Osteoblast (primary cell): ENCODE measurements at regions not wholly inside any gene's neighbourhood (a gene's known extent, or its start where the extent isn't known, plus 50 kb on each side); places are given as distances from the start of the nearest gene placed in this dataset.
A peak's percentile ranks its signal among the peaks of the same experiment; 100 is the strongest.

ENCODE experiments used
- DNase-seq: peaks from one replicate; pipeline ENCODE4 v3.0.0; 2011; ENCODE audit warnings: low spot score, mixed read lengths; ENCODE audit not compliant: insufficient read length; ENCODE audit errors: missing footprints
- H2AFZ ChIP-seq: 2 replicates; pipeline ENCODE4 v1.6.0; 2011; ENCODE audit warnings: mild to moderate bottlenecking, low read length
- H3K27ac ChIP-seq: 2 replicates; pipeline ENCODE4 v1.5.1; 2011; ENCODE audit warnings: mild to moderate bottlenecking, low read depth, low read length, moderate library complexity
- H3K27me3 ChIP-seq: 2 replicates; pipeline ENCODE4 v1.6.0; 2012; ENCODE audit warnings: mild to moderate bottlenecking, control low read depth, inconsistent platforms, low read length, moderate library complexity; ENCODE audit not compliant: insufficient read depth
- H3K36me3 ChIP-seq: 2 replicates; pipeline ENCODE4 v1.5.1; 2011; ENCODE audit warnings: mild to moderate bottlenecking, low read length, control low read depth, moderate library complexity; ENCODE audit not compliant: insufficient read depth
- H3K4me1 ChIP-seq: 2 replicates; pipeline ENCODE4 v1.5.1; 2011; ENCODE audit warnings: mild to moderate bottlenecking, low read length, control low read depth, moderate library complexity; ENCODE audit not compliant: insufficient read depth
- H3K4me2 ChIP-seq: 2 replicates; pipeline ENCODE4 v1.6.0; 2011; ENCODE audit warnings: mild to moderate bottlenecking, low read length; ENCODE audit not compliant: insufficient read depth
- H3K4me3 ChIP-seq: fragments of 200-600 bp; sonication (generic); 3 replicates; pipeline ENCODE4 v1.5.1; 2012; ENCODE audit warnings: mild to moderate bottlenecking, low read length, inconsistent platforms; ENCODE audit not compliant: insufficient read depth
- H3K79me2 ChIP-seq: 2 replicates; pipeline ENCODE4 v1.6.0; 2012; ENCODE audit warnings: mild to moderate bottlenecking, low read length, control low read depth, inconsistent platforms; ENCODE audit not compliant: insufficient read depth
- H3K9me3 ChIP-seq: 2 replicates; pipeline ENCODE4 v1.5.1; 2011; ENCODE audit warnings: low read depth, low read length, control low read depth
- H4K20me1 ChIP-seq: 2 replicates; pipeline ENCODE4 v1.6.0; 2012; ENCODE audit warnings: mild to moderate bottlenecking, low read length, control low read depth; ENCODE audit not compliant: insufficient read depth
- CTCF ChIP-seq: IDR thresholded peaks from 2 replicates; pipeline ENCODE4 v1.5.1; 2011; ENCODE audit warnings: mild to moderate bottlenecking, low read depth, low read length, moderate library complexity; ENCODE audit errors: extremely low read depth

GRCh38 chr10:4733843-4734224 lies 92.2 kb upstream of the AKR1E2 start:
- Histone ChIP-seq H3K27ac (no peak overlapping the region), H3K4me2 (no peak overlapping the region), H3K9me3 (no peaks in the 10 kb centered on the region), H3K4me3 (no peak overlapping the region), H3K4me1 (no peaks in the 10 kb centered on the region), H4K20me1 (no peaks in the 10 kb centered on the region), H3K36me3 (no peaks in the 10 kb centered on the region), H3K27me3 (no peaks in the 10 kb centered on the region), H2AFZ (no peak overlapping the region), H3K79me2 (no peaks in the 10 kb centered on the region)
- DNase-seq: no peak
- TF ChIP-seq CTCF: no peak

GRCh38 chr10:4733150-4733842 lies 92.7 kb upstream of the AKR1E2 start:
- H3K36me3 ChIP-seq: no peaks in the 10 kb centered on the region
- H3K79me2 ChIP-seq: no peaks in the 10 kb centered on the region
- H3K4me3 ChIP-seq: no peak overlapping the region
- H4K20me1 ChIP-seq: no peaks in the 10 kb centered on the region
- no peaks in the 10 kb centered on the region for H3K4me1 ChIP-seq
- H3K27ac ChIP-seq: no peak overlapping the region
- DNase-seq: no peak
- H3K27me3 ChIP-seq: no peaks in the 10 kb centered on the region
- H2AFZ ChIP-seq: no peak overlapping the region
- H3K4me2 ChIP-seq: no peak overlapping the region
- H3K9me3 ChIP-seq: no peaks in the 10 kb centered on the region
- TF ChIP-seq CTCF: no peak

- Histone ChIP-seq H3K9me3 (no peaks in the 10 kb centered on the region), H4K20me1 (no peaks in the 10 kb centered on the region), H2AFZ (no peak overlapping the region), H3K4me3 (no peak overlapping the region), H3K27me3 (no peaks in the 10 kb centered on the region), H3K4me1 (peaks cover 3% of the 10 kb centered on the region), H3K27ac (no peak overlapping the region), H3K4me2 (no peak overlapping the region), H3K36me3 (no peaks in the 10 kb centered on the region), H3K79me2 (no peaks in the 10 kb centered on the region)
- no peak for DNase-seq
- TF ChIP-seq CTCF: no peak
Observed at GRCh38 chr10:4730998-4731397, 95.0 kb upstream of the AKR1E2 start.

- H3K4me1 ChIP-seq: peaks cover 18% of the 10 kb centered on the region
- no peaks in the 10 kb centered on the region for H4K20me1 ChIP-seq
- no peaks in the 10 kb centered on the region for H3K79me2 ChIP-seq
- no peak for DNase-seq
- no peaks in the 10 kb centered on the region for H3K36me3 ChIP-seq
- no peaks in the 10 kb centered on the region for H3K9me3 ChIP-seq
- H3K27ac ChIP-seq: peak overlapping the region; percentile 90
- H3K4me3 ChIP-seq: no peak overlapping the region
- no peak overlapping the region for H2AFZ ChIP-seq
- TF ChIP-seq CTCF: no peak
- peak overlapping the region; percentile 69 for H3K4me2 ChIP-seq
- no peaks in the 10 kb centered on the region for H3K27me3 ChIP-seq
Observed at GRCh38 chr10:4725917-4726606, 99.9 kb upstream of the AKR1E2 start.
